ENCODE measurements at regions not wholly inside any gene's neighbourhood (a gene's known extent, or its start where the extent isn't known, plus 50 kb on each side); places are given as distances from the start of the nearest gene placed in this dataset.

GRCh38 chr9:23050548-23050947, 603.9 kb downstream of the DMRTA1 start:
- DNase-seq (ENCODE audit: low read depth, low spot score): no peak
- Mint-ChIP-seq H3K4me3 (no peak overlapping the region), H3K27ac (ENCODE audit: unreplicated experiment) (no peak overlapping the region), H3K36me3 (ENCODE audit: low read depth) (no peaks in the 10 kb centered on the region), H3K9me3 (no peaks in the 10 kb centered on the region), H3K27me3 (ENCODE audit: low read depth) (no peaks in the 10 kb centered on the region), H3K4me1 (no peaks in the 10 kb centered on the region)
- TF ChIP-seq, protein P1, sequence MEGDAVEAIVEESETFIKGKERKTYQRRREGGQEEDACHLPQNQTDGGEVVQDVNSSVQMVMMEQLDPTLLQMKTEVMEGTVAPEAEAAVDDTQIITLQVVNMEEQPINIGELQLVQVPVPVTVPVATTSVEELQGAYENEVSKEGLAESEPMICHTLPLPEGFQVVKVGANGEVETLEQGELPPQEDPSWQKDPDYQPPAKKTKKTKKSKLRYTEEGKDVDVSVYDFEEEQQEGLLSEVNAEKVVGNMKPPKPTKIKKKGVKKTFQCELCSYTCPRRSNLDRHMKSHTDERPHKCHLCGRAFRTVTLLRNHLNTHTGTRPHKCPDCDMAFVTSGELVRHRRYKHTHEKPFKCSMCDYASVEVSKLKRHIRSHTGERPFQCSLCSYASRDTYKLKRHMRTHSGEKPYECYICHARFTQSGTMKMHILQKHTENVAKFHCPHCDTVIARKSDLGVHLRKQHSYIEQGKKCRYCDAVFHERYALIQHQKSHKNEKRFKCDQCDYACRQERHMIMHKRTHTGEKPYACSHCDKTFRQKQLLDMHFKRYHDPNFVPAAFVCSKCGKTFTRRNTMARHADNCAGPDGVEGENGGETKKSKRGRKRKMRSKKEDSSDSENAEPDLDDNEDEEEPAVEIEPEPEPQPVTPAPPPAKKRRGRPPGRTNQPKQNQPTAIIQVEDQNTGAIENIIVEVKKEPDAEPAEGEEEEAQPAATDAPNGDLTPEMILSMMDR (conservative IDR thresholded peaks at IDR 0.05): no peak

DNA sequence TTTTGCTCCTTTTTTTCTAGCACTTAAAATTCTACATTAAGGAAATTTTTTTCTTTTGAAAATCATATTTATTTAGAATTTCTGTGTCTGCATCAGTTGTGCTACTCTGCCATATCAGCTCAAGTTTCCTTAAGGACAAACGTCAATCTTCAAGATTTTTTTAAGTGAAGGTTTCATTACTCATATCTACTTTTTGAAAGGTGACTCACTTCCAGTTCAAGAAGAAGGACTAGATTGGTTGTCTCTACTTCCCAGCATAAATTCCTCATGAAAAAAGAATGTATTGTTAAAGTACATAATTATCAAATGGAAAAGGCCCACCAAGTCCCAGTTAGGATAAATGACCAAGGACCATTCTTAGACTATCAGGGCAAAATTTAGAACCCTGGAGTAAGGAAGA, 626.5 kb downstream of the DMRTA1 start:
- TF ChIP-seq, protein P1 (conservative IDR thresholded peaks at IDR 0.05): no peak

GRCh38 chr9:23079798-23080197, 633.2 kb downstream of the DMRTA1 start:
- Mint-ChIP-seq H3K9me3 (peaks cover 2% of the 10 kb centered on the region), H3K27ac (ENCODE audit: unreplicated experiment) (no peak overlapping the region), H3K4me3 (no peak overlapping the region), H3K36me3 (ENCODE audit: low read depth) (no peaks in the 10 kb centered on the region), H3K4me1 (no peaks in the 10 kb centered on the region), H3K27me3 (ENCODE audit: low read depth) (no peaks in the 10 kb centered on the region)
- TF ChIP-seq, protein P1 (conservative IDR thresholded peaks at IDR 0.05): no peak
- no peak for DNase-seq (ENCODE audit: low read depth, low spot score)

More for the DNA sequence above, 626.5 kb downstream of the DMRTA1 start:
- Mint-ChIP-seq H3K9me3 (no peaks in the 10 kb centered on the region), H3K36me3 (ENCODE audit: low read depth) (no peaks in the 10 kb centered on the region), H3K4me1 (no peaks in the 10 kb centered on the region), H3K27ac (ENCODE audit: unreplicated experiment) (no peak overlapping the region), H3K27me3 (ENCODE audit: low read depth) (no peaks in the 10 kb centered on the region), H3K4me3 (no peak overlapping the region)
- no peak for DNase-seq (ENCODE audit: low read depth, low spot score)

DNA sequence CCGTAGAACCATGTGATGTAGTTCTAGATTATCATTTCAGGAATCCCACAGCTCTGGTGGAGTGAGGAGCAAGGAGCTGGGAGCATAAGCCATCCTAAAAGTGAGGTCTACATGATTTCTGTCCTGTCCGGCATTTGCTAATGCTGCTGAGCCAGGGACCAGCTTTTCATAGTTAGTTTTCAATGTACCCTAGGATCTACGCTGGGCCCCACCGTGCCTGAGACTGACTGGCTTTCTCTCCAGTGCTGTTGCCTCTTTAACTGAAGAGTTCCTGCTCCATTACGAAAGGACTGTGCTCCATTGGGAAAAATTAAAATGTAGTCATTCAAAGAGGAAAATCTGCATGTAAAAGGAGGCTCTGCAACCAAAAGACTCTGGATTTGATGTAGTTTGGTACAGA, 634.8 kb downstream of the DMRTA1 start:
- TF ChIP-seq, protein P1 (conservative IDR thresholded peaks at IDR 0.05): no peak
- DNase-seq (ENCODE audit: low read depth, low spot score): no peak
- no peak overlapping the region for H3K4me3 Mint-ChIP-seq
- no peaks in the 10 kb centered on the region for H3K27me3 Mint-ChIP-seq (ENCODE audit: low read depth)
- H3K9me3 Mint-ChIP-seq: peaks cover 7% of the 10 kb centered on the region
- no peaks in the 10 kb centered on the region for H3K4me1 Mint-ChIP-seq
- H3K27ac Mint-ChIP-seq (ENCODE audit: unreplicated experiment): no peak overlapping the region
- H3K36me3 Mint-ChIP-seq (ENCODE audit: low read depth): no peaks in the 10 kb centered on the region

DNA sequence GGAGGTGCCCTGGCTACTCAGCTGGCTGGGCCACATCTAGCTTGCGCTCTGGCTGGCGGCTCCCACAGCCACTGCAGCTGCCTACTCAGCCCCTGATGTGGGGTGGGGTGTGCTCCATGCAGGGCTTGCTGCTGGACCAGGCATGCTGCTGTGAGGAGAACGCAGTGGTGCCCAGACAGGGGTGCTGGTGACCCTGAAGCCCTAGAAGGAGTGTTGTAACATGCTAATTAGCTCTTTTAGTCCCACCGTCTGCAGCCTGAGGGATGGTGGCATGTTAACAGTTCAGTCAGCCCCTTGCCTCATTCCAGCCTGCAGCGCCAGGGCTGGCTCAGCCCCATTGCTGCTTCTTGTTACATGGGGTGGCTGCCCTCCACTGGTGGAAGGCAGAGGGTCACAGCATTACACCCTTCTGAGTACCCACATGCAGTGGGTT, 642.3 kb downstream of the DMRTA1 start:
- H3K36me3 Mint-ChIP-seq (ENCODE audit: low read depth): no peaks in the 10 kb centered on the region
- no peaks in the 10 kb centered on the region for H3K4me1 Mint-ChIP-seq
- no peak overlapping the region for H3K27ac Mint-ChIP-seq (ENCODE audit: unreplicated experiment)
- TF ChIP-seq, protein P1 (conservative IDR thresholded peaks at IDR 0.05): peak; percentile 40
- no peak overlapping the region for H3K4me3 Mint-ChIP-seq
- peaks cover 7% of the 10 kb centered on the region for H3K9me3 Mint-ChIP-seq
- H3K27me3 Mint-ChIP-seq (ENCODE audit: low read depth): no peaks in the 10 kb centered on the region
- DNase-seq (ENCODE audit: low read depth, low spot score): peak; percentile 12

- Mint-ChIP-seq H3K27ac (ENCODE audit: unreplicated experiment) (no peak overlapping the region), H3K4me1 (no peaks in the 10 kb centered on the region), H3K4me3 (no peak overlapping the region), H3K9me3 (no peaks in the 10 kb centered on the region), H3K27me3 (ENCODE audit: low read depth) (no peaks in the 10 kb centered on the region), H3K36me3 (ENCODE audit: low read depth) (no peaks in the 10 kb centered on the region)
- TF ChIP-seq, protein P1 (conservative IDR thresholded peaks at IDR 0.05): no peak
- no peak for DNase-seq (ENCODE audit: low read depth, low spot score)
Measured at GRCh38 chr9:23117616-23118015, 671.0 kb downstream of the DMRTA1 start.
